HCT116 (cell line): ENCODE measurements at regions not wholly inside any gene's neighbourhood (a gene's known extent, or its start where the extent isn't known, plus 50 kb on each side); places are given as distances from the start of the nearest gene placed in this dataset.

Source experiments
- ATAC-seq: fragments of 200-7000 bp; cut with Tn5 transposase; 2 replicates; pipeline ENCODE4 v1.9.1; 2020; ENCODE audit warnings: mild to moderate bottlenecking, moderate library complexity
- BruUV-seq: library from RNA; stranded (reverse); fragments of 400-500 nt; replicated peaks from 2 replicates; lab custom pipeline; 2021; lab: Mats Ljungman, UMichigan
- CTCF ChIA-PET: fragments of 300-600 bp; sonication (Branson Sonifier 250); formaldehyde crosslinking; loops from one replicate; lab custom pipeline; 2021; ENCODE audit warnings: antibody characterized with exemption; lab: Charles Lee
- POLR2A ChIA-PET: fragments of 300-600, 350-600 bp; sonication (Branson Sonifier 250); formaldehyde crosslinking; loops from one replicate; lab custom pipeline; 2021; ENCODE audit warnings: antibody characterized with exemption; lab: Charles Lee
- RAD21 ChIA-PET, 2 experiments: fragments of 300-600 bp; sonication (Branson Sonifier 250); formaldehyde crosslinking; loops; one replicate each; lab custom pipeline; 2023; ENCODE audit warnings: low total read pairs in 2 of 2; ENCODE audit not compliant: uncharacterized antibody in 2 of 2, unreplicated experiment in 2 of 2, low non-redundant PET in 1 of 2; lab: Charles Lee
- DNase-seq: peaks from one replicate; pipeline ENCODE4 v3.0.0-alpha.2; 2010; ENCODE audit warnings: low read depth, low spot score
- H2AFZ ChIP-seq: fragments of 200-600 bp; shearing (Covaris generic), sonication (generic); 2 replicates; pipeline ENCODE4 v1.6.1; 2017; ENCODE audit warnings: low read depth, mixed run types, mixed read lengths, antibody characterized with exemption, low read length; ENCODE audit not compliant: poor library complexity, severe bottlenecking
- H3K27ac ChIP-seq: 2 replicates; pipeline ENCODE4 v1.5.1; 2012; ENCODE audit warnings: low read depth, low read length
- H3K27me3 ChIP-seq: fragments of 200-600 bp; sonication (generic); 2 replicates; pipeline ENCODE4 v1.6.1; 2016; ENCODE audit warnings: mixed run types, low read length, mixed read lengths; ENCODE audit not compliant: insufficient read depth
- H3K36me3 ChIP-seq, 2 experiments: fragments of 200-500 bp in 1 of 2; fragments of 200-600 bp in 1 of 2; sonication (Bioruptor generic) in 1 of 2; sonication (generic) in 1 of 2; 2 replicates each; pipeline versions ENCODE4 v1.5.1 to v1.6.1; 2014 to 2016; ENCODE audit warnings: low read length in 2 of 2, inconsistent platforms in 1 of 2, mixed read lengths in 1 of 2, mixed run types in 1 of 2; ENCODE audit not compliant: insufficient read depth in 2 of 2, control insufficient read depth in 1 of 2
- H3K4me1 ChIP-seq, 2 experiments: fragments of 200-600 bp in 1 of 2; sonication (generic) in 1 of 2; 2 replicates each; pipeline versions ENCODE4 v1.5.1 to v1.6.1; 2012 to 2017; ENCODE audit warnings: low read length in 2 of 2, inconsistent platforms in 1 of 2, mild to moderate bottlenecking in 1 of 2, mixed read lengths in 1 of 2, mixed run types in 1 of 2, moderate library complexity in 1 of 2; ENCODE audit not compliant: insufficient read depth in 2 of 2, control insufficient read depth in 1 of 2
- H3K4me2 ChIP-seq: fragments of 200-600 bp; sonication (generic); 2 replicates; pipeline ENCODE4 v1.6.1; 2017; ENCODE audit warnings: mixed run types, low read length, mixed read lengths
- H3K4me3 ChIP-seq, 2 experiments: fragments of 200-600 bp in 1 of 2; sonication (generic) in 1 of 2; replicated peaks in 1 of 2; 2 replicates each; pipeline ENCODE4 v1.5.1; 2011 to 2016; ENCODE audit warnings: low read length in 2 of 2, control low read depth in 1 of 2, low read depth in 1 of 2, mild to moderate bottlenecking in 1 of 2, mixed read lengths in 1 of 2, mixed run types in 1 of 2
- H3K79me2 ChIP-seq: fragments of 200-600 bp; sonication (generic); 2 replicates; pipeline ENCODE4 v1.6.1; 2017; ENCODE audit warnings: mild to moderate bottlenecking, mixed run types, low read length, moderate library complexity, mixed read lengths; ENCODE audit not compliant: insufficient read depth
- H3K9ac ChIP-seq: fragments of 200-600 bp; sonication (generic); 2 replicates; pipeline ENCODE4 v1.6.1; 2016; ENCODE audit warnings: low read length, mixed read lengths
- H3K9me2 ChIP-seq: fragments of 200-600 bp; sonication (generic), shearing (Covaris generic); 2 replicates; pipeline ENCODE4 v1.6.1; 2017; ENCODE audit warnings: mixed run types, mild to moderate bottlenecking, moderate library complexity; ENCODE audit not compliant: insufficient read depth
- H3K9me3 ChIP-seq, 2 experiments: fragments of 200-500 bp in 1 of 2; fragments of 200-600 bp in 1 of 2; sonication (Bioruptor generic) in 1 of 2; sonication (generic) in 1 of 2; 2 replicates each; pipeline ENCODE4 v1.6.1; 2014 to 2017; ENCODE audit warnings: low read length in 2 of 2, mixed read lengths in 2 of 2, inconsistent platforms in 1 of 2, low read depth in 1 of 2, mild to moderate bottlenecking in 1 of 2, mixed run types in 1 of 2, moderate library complexity in 1 of 2; ENCODE audit not compliant: control insufficient read depth in 1 of 2, insufficient read depth in 1 of 2
- H4K20me1 ChIP-seq: fragments of 200-600 bp; sonication (generic), shearing (Covaris generic); 2 replicates; pipeline ENCODE4 v1.6.1; 2017; ENCODE audit warnings: mixed run types, mild to moderate bottlenecking, moderate library complexity; ENCODE audit not compliant: insufficient read depth
- ATF3 ChIP-seq: IDR thresholded peaks from 2 replicates; pipeline ENCODE4 v1.6.1; 2012
- CBX3 ChIP-seq: IDR thresholded peaks from 2 replicates; pipeline ENCODE4 v1.6.1; 2012; ENCODE audit warnings: low read depth
- CEBPB ChIP-seq: IDR thresholded peaks from 2 replicates; pipeline ENCODE4 v1.6.1; 2012; ENCODE audit warnings: low read depth
- CTCF ChIP-seq, 3 experiments: fragments of 200-600 bp in 1 of 3; sonication (generic) in 1 of 3; IDR thresholded peaks in 2 of 3; conservative IDR thresholded peaks in 1 of 3; 2 replicates each; pipeline ENCODE4 v1.5.1; 2012 to 2017; ENCODE audit warnings: low read depth in 2 of 3, low read length in 2 of 3, antibody characterized with exemption in 1 of 3, borderline replicate concordance in 1 of 3, control low read depth in 1 of 3, mild to moderate bottlenecking in 1 of 3, mixed read lengths in 1 of 3, mixed run types in 1 of 3, moderate library complexity in 1 of 3; ENCODE audit not compliant: insufficient read depth in 1 of 3
- EGR1 ChIP-seq: IDR thresholded peaks from 2 replicates; pipeline ENCODE4 v1.6.1; 2012; ENCODE audit warnings: low read depth
- ELF1 ChIP-seq: IDR thresholded peaks from 2 replicates; pipeline ENCODE4 v1.6.1; 2012; ENCODE audit warnings: low read depth, borderline replicate concordance
- EZH2 ChIP-seq: fragments of 200-600 bp; sonication (generic); IDR thresholded peaks from 2 replicates; pipeline ENCODE4 v1.6.1; 2017; ENCODE audit warnings: antibody characterized with exemption, mixed run types
- FOSL1 ChIP-seq: IDR thresholded peaks from 2 replicates; pipeline ENCODE4 v1.6.1; 2012; ENCODE audit warnings: low read depth
- MAX ChIP-seq: IDR thresholded peaks from 2 replicates; pipeline ENCODE4 v1.6.1; 2012
- POLR2A ChIP-seq: IDR thresholded peaks from 2 replicates; pipeline ENCODE4 v1.7.0; 2011; ENCODE audit warnings: borderline replicate concordance; ENCODE audit not compliant: insufficient read depth, insufficient read length; ENCODE audit errors: extremely low read depth
- POLR2AphosphoS5 ChIP-seq: IDR thresholded peaks from 2 replicates; pipeline ENCODE4 v1.6.1; 2011; ENCODE audit warnings: mild to moderate bottlenecking, low read depth, low read length, moderate library complexity
- SIN3A ChIP-seq: IDR thresholded peaks from 2 replicates; pipeline ENCODE4 v1.6.1; 2012; ENCODE audit warnings: low read depth
- SP1 ChIP-seq: IDR thresholded peaks from 2 replicates; pipeline ENCODE4 v1.6.1; 2012; ENCODE audit warnings: low read depth
- SRF ChIP-seq: IDR thresholded peaks from 2 replicates; pipeline ENCODE4 v1.6.1; 2012; ENCODE audit warnings: low read depth
- YY1 ChIP-seq: IDR thresholded peaks from 2 replicates; pipeline ENCODE4 v1.6.1; 2011; ENCODE audit warnings: low read length, low read depth, moderate library complexity, mild to moderate bottlenecking; ENCODE audit not compliant: insufficient replicate concordance; ENCODE audit errors: extremely low read depth
- ZBTB33 ChIP-seq: IDR thresholded peaks from 2 replicates; pipeline ENCODE4 v1.6.1; 2011; ENCODE audit warnings: mild to moderate bottlenecking, low read length, moderate library complexity; ENCODE audit not compliant: insufficient replicate concordance; ENCODE audit errors: extremely low read depth
- ZNF274 ChIP-seq: fragments of 200-500 bp; sonication (Bioruptor generic); IDR thresholded peaks from 2 replicates; pipeline ENCODE4 v1.6.1; 2014; ENCODE audit warnings: mild to moderate bottlenecking, low read depth, low read length, inconsistent platforms
- intact Hi-C: fragments of 100-400 bp; cut with micrococcal nuclease; formaldehyde crosslinking; loops from 2 replicates; pipeline ENCODE4 v1.10.0; 2022

GRCh38 chr12:89877136-89877535, 168.5 kb upstream of the ATP2B1 start:
- H3K79me2 ChIP-seq, result no peaks in the 10 kb centered on the region
- H3K4me3 ChIP-seq, result no peak overlapping the region
- H2AFZ ChIP-seq, result no peak overlapping the region
- no peaks in the 10 kb centered on the region for H3K4me1 ChIP-seq
- TF ChIP-seq ATF3 (no peak), CTCF (IDR thresholded peaks at IDR 0.05 in 2 of 3, conservative IDR thresholded peaks at IDR 0.05 in 1 of 3; ENCODE audit: borderline replicate concordance in 1 of 3, insufficient read depth in 1 of 3, low read depth in 2 of 3, low read length in 2 of 3) (no peak), YY1 (no peak), SRF (no peak), SP1 (no peak)
- TF ChIP-seq, all 23 proteins: peak for 0
- POLR2A ChIA-PET, result no interaction called here
- CTCF ChIA-PET, result no interaction called here
- peaks cover 3% of the 10 kb centered on the region; the same call in 1 of the 2 replicates for H3K9me2 ChIP-seq
- RAD21 ChIA-PET, result no interaction called here
- no peak overlapping the region for H3K9ac ChIP-seq
- H3K36me3 ChIP-seq, result no peaks in the 10 kb centered on the region
- BruUV-seq, result no TSS peak
- H4K20me1 ChIP-seq, result no peaks in the 10 kb centered on the region
- H3K9me3 ChIP-seq, result no peaks in the 10 kb centered on the region
- H3K27me3 ChIP-seq, result no peaks in the 10 kb centered on the region
- H3K4me2 ChIP-seq, result no peak overlapping the region
- intact Hi-C loops, result no loop called here
- ATAC-seq (no peak), DNase-seq (no peak)
- H3K27ac ChIP-seq, result no peak overlapping the region

GRCh38 chr12:89875809-89876208, 167.2 kb upstream of the ATP2B1 start:
- ChIA-PET RAD21 (no interaction called here), POLR2A (no interaction called here), CTCF (no interaction called here)
- H3K4me1 ChIP-seq, result no peaks in the 10 kb centered on the region
- BruUV-seq, result no TSS peak
- DNase-seq (no peak), ATAC-seq (no peak)
- H2AFZ ChIP-seq, result no peak overlapping the region
- no peaks in the 10 kb centered on the region; the same call in 1 of the 2 replicates for H3K9me2 ChIP-seq
- H3K4me2 ChIP-seq, result no peak overlapping the region
- H3K4me3 ChIP-seq, result no peak overlapping the region
- no peaks in the 10 kb centered on the region for H3K79me2 ChIP-seq
- H3K27me3 ChIP-seq, result no peaks in the 10 kb centered on the region
- no peak overlapping the region for H3K9ac ChIP-seq
- H3K9me3 ChIP-seq, result no peaks in the 10 kb centered on the region
- H4K20me1 ChIP-seq, result no peaks in the 10 kb centered on the region
- H3K36me3 ChIP-seq, result no peaks in the 10 kb centered on the region
- no peak overlapping the region for H3K27ac ChIP-seq
- intact Hi-C loops, result no loop called here
- TF ChIP-seq SRF (no peak), ZNF274 (no peak), POLR2AphosphoS5 (no peak), CBX3 (no peak), CEBPB (no peak), ATF3 (no peak), SIN3A (no peak), EZH2 (no peak), ZBTB33 (no peak), EGR1 (no peak), YY1 (no peak), MAX (no peak), POLR2A (no peak), SP1 (no peak), FOSL1 (no peak), ELF1 (no peak)
